GM21367 (cell line): ENCODE measurements at regions not wholly inside any gene's neighbourhood (a gene's known extent, or its start where the extent isn't known, plus 50 kb on each side); places are given as distances from the start of the nearest gene placed in this dataset.

Source experiments
- ATAC-seq: cut with Tn5 transposase; IDR thresholded peaks from one replicate; pipeline ENCODE4 v1.9.1; 2021; ENCODE audit not compliant: unreplicated experiment

DNA sequence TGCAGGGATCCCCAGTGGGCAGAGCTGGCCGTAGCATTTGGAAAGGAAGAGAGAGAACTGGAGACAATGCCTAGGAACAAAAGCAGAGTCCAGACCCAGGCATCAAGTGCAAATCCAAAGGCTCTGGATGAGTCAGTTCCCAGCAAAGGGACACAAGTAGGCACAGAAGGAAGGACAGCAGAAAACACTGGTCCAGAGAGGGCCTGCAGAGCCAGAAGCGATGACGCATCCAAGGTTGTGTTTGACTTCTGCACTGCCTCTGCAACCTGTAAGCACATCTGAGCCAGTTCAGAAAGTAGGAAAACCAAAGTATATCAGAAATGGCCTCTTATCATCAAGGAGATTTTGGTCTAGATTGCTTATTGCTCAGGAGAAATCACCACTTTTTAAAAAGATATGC lies 604.5 kb downstream of the FGF9 start:
- no peak for ATAC-seq

GRCh38 chr13:22276616-22277015 lies 605.7 kb downstream of the FGF9 start:
- no peak for ATAC-seq

DNA sequence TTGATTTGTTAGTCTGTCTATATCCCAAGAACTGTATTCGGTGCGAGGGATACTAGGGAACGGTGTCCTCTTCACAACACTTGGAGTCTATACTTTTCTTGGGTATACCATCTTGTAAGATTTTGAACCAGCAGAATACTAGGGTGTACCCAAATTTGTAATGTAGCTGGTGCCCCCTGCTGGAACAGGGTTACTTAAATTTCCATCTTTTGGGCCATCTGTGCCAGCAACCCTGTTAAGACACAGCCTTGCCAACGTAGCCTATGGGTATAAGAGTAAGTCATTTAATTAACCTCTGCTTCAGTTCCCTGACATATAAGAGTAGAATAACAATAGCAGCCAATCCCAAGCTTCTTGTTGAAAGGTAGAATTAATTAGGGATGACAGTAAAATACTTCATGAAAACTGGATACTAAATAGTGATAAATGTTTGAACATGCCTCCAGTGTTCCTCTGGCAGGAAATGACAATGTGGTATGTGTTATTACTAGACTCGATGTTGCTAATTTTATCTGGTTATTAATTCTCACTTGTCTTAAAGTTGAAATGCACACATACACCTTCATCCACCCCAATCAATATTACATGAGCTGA lies 607.6 kb downstream of the FGF9 start:
- no peak for ATAC-seq

GRCh38 chr13:22285867-22286266 lies 615.0 kb downstream of the FGF9 start:
- no peak for ATAC-seq

- no peak for ATAC-seq
Observed at GRCh38 chr13:22286338-22286737, 615.5 kb downstream of the FGF9 start.

DNA sequence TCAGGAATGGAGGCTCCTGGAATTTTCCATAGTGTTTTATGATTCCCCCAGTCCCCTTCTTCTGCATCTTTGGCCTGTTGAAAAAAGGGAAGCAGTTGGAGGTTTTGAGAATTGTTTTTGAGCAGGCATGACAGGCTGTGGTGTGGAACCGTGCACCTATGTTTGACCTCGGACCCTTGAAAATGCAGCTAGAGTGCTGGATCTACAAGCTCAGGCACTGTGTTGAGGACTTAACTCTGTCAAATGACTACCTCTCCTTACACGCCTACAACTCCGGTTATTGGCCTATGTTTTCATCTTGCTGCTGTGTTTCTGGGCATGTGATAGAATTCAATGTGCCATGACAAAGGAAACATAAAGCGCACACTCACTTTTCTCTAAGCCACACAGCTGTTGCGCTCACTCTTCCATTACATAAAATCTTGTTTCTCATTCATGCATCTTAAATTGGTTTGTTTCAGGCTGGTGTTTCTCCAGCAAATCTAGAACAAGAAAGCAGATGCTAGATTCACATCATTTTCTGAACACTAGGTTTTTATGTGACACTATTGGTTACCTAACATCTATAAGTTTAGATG lies 616.6 kb downstream of the FGF9 start:
- ATAC-seq = no peak

DNA sequence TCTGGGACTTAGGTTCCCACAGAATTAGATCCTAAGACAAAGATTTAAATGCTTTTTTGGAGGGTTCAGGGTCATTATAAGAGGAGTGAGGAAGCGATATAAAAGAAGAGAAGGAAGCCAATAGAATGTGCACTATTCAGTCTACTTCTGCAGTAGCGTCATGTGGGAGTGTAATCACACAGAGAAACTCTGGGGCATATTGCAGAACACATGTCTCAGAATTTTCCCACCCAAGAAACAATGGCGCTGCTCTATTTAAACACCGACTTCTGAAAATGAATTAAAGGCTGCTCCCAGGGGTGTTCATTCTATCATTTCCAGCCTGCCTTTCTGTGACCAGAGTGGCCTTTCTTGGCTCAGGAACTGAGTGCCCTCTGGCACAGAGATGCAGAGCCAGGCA lies 617.6 kb downstream of the FGF9 start:
- ATAC-seq = no peak

DNA sequence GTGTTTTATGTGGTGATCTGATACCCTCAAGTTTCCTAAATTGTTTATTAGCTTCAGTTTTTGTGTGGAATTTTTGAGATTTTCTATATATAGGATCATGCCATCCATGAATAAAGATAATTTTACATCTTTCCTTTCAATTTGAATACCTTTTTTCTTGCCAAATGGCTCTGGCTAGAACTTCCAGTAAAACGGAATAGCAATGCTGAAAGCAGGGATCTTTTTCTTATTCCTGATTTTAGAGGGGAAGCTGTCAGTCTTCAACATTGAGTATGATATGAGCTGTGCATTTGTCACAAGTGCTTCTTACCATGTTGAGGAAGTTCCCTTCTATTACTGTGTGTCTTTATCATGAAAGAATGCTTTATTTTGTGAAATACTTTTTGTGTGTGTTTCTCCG lies 618.8 kb downstream of the FGF9 start:
- no peak for ATAC-seq

DNA sequence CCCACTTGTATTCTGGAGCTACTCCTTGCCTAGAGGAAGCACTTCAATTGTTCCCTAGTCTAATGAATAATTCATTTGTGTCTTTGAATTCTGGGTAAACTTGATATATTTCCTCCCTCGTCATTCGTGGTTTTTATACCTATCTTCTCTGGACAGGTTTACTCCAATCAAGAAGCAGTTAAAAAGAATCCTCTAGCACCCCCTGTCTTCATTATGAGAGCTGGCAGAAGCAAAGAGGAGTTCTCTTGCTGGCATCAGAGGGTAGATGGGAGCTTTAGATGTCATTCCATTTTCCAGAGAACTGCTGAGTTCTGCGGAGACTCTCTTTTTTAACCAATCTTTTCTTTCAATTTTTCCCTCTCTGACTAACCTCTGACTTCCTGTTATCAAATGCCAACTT lies 627.7 kb downstream of the FGF9 start:
- ATAC-seq = no peak

- ATAC-seq = no peak
Observed at GRCh38 chr13:22311734-22312404, 641.0 kb downstream of the FGF9 start.

DNA sequence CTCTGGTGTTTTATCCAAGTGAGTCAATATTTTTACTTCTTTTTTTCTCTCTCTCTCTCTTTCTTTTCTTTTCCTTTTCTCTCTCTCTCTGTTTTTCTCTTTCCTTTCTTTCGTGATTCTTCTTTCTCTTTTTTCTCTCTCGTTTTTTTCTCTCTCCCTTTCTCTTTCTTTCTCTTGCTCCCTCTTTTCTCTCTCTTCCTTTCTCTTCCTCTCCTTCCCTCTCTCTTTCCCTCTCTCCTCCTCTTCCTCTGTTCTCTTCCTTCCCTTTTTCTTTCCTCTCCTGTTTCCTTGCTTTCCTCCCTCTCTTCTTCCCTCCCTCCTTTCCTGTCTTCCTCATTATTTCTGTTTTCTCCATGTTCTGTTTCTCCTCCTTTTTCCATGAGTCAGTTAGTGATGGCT lies 641.5 kb downstream of the FGF9 start:
- no peak for ATAC-seq

DNA sequence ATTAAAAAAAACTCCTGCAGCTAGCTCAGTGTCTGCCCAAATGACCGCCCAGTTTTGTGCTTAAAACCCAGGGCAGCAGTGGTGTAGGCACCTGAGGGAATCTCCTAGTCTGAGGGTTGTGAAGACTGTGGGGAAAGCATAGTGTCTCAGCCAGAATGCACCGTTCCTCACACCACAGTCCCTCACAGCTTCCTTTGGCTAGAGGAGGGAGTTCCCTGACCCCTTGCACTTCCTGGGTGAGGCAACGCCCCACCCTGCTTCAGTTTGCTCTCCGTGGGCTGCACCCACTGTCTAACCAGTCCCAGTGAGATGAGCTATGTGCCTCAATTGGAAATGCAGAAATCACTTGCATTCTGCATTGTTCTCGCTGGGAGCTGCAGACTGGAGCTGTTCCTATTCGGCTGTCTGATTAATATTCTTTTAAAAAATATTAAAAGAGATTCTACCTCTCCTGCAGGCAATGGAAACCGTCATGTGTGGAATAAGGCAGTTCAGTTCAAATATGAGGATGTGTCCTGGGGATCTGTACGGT lies 645.7 kb downstream of the FGF9 start:
- no peak for ATAC-seq

DNA sequence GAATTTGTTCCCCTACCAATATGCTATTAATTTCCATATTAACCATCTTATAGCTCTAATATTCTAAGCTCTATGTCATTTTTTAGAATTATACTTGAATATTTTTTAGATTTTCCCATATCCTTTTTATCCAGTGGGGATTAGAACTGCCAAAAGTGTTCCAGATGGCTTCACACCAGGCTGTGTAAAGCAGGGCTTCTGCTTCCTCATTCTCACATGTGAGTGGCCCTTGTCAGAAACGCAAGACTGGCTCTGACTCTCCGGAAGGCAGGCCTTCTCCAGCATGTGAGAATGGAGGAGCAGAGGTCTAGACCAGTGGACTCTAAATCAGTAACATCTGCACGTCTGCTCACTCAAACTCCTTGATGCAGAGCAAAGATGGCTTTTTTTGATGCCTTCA lies 650.1 kb downstream of the FGF9 start:
- ATAC-seq = no peak

GRCh38 chr13:22325761-22326160 lies 654.9 kb downstream of the FGF9 start:
- ATAC-seq = no peak

DNA sequence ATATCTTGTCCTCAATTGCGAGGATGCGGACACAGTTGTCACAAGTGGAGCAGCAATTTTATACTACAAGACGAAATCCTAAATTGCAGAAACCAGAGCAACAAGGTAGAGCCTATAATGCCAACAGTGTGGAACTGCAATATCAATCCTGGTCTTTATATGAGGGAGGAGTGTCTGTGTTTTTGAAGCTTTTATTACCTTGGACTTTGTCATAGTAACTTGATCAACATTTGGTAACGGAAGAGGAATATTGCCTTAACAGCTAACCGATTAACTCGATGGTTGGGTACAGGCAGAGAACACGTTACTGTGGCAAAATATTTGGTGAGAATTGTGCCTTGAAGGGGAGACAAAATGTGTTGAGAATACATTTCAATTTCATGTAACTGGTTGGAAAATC lies 661.5 kb downstream of the FGF9 start:
- ATAC-seq = no peak

GRCh38 chr13:22336460-22336859 lies 665.6 kb downstream of the FGF9 start:
- no peak for ATAC-seq

DNA sequence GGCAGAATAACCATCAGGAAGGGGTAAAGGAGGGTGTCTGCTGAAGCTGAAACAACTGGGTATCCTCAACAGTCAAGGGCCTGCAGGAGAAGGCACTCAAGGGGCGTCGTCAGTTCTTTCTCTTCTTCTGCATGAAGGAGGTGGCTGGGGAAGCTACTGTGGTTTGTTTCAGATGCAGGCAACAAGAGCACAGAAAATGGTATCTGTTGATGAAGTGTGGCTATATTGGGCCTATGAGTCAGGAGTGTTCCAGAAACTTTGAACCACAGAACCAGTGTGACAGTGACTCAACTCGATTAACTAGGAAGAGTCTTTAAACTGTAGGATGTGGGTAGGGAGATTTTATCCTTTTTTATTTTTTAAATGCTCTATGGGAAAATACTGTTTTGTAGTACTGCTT lies 686.3 kb downstream of the FGF9 start:
- no peak for ATAC-seq

- ATAC-seq = no peak
Observed at GRCh38 chr13:22369090-22369489, 698.2 kb downstream of the FGF9 start.

GRCh38 chr13:22369840-22370239 lies 699.0 kb downstream of the FGF9 start:
- no peak for ATAC-seq

- ATAC-seq = no peak
Observed at GRCh38 chr13:22372261-22372660, 701.4 kb downstream of the FGF9 start.

GRCh38 chr13:22375151-22375550 lies 704.3 kb downstream of the FGF9 start:
- no peak for ATAC-seq

DNA sequence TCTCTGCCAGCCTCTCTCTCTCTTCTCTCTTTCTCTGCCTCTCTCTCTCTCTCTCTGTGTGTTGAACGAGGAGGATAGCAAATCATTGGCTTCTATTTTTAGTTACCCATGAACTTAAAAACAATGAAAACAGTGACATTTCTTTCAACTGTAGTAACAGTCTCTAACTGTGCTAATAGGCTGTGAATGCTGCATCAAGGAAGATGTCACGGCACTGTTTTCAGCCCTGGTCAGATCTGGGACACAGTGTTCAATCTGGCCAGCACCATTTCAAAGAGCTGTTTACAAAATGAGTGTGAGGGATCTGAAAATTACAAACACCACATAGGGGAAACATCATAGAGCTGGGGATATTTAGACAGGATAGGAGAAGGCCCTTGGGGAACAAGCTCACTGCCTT lies 717.0 kb downstream of the FGF9 start:
- no peak for ATAC-seq
